OCI-LY7 (cell line): ENCODE measurements at regions not wholly inside any gene's neighbourhood (a gene's known extent, or its start where the extent isn't known, plus 50 kb on each side); places are given as distances from the start of the nearest gene placed in this dataset.

ENCODE experiments used
- BruUV-seq: library from RNA; stranded (reverse); fragments of 400-500 nt; replicated peaks from 2 replicates; lab custom pipeline; 2021; lab: Mats Ljungman, UMichigan
- CTCF ChIA-PET: fragments of 300-600 bp; sonication (Branson Sonifier 250); formaldehyde crosslinking; loops from one replicate; lab custom pipeline; 2022; ENCODE audit warnings: antibody characterized with exemption; ENCODE audit not compliant: unreplicated experiment; lab: Charles Lee
- POLR2A ChIA-PET: fragments of 300-600 bp; sonication (Branson Sonifier 250); formaldehyde crosslinking; loops from one replicate; lab custom pipeline; 2022; ENCODE audit warnings: antibody characterized with exemption; lab: Charles Lee
- DNase-seq: peaks from one replicate; pipeline ENCODE4 v3.0.0-alpha.2; 2015; ENCODE audit warnings: low spot score
- H2AFZ ChIP-seq: fragments of 200-600 bp; sonication (generic), shearing (Covaris generic); 2 replicates; pipeline ENCODE4 v1.6.1; 2014; ENCODE audit warnings: mild to moderate bottlenecking, antibody characterized with exemption, low read length, moderate library complexity
- H3K27ac ChIP-seq: fragments of 200-600 bp; sonication (generic); 2 replicates; pipeline ENCODE4 v1.5.1; 2014; ENCODE audit warnings: mixed run types, low read depth, mild to moderate bottlenecking, moderate library complexity, low read length, inconsistent platforms; ENCODE audit not compliant: poor library complexity, severe bottlenecking
- H3K36me3 ChIP-seq: fragments of 200-600 bp; sonication (generic); 2 replicates; pipeline ENCODE4 v1.6.1; 2014; ENCODE audit warnings: mild to moderate bottlenecking, antibody characterized with exemption, low read length, moderate library complexity, mixed read lengths; ENCODE audit not compliant: insufficient read depth
- H3K4me1 ChIP-seq: fragments of 200-600 bp; sonication (generic); 2 replicates; pipeline ENCODE4 v1.5.1; 2014; ENCODE audit warnings: mild to moderate bottlenecking, low read length; ENCODE audit not compliant: insufficient read depth, poor library complexity, severe bottlenecking
- H3K4me2 ChIP-seq: fragments of 200-600 bp; sonication (generic); 2 replicates; pipeline ENCODE4 v1.6.1; 2014; ENCODE audit warnings: mild to moderate bottlenecking, low read length
- H3K4me3 ChIP-seq: fragments of 200-600 bp; sonication (generic); 2 replicates; pipeline ENCODE4 v1.5.1; 2014; ENCODE audit warnings: mild to moderate bottlenecking, low read depth, low read length; ENCODE audit not compliant: poor library complexity, severe bottlenecking
- H3K79me2 ChIP-seq: fragments of 200-600 bp; sonication (generic); 2 replicates; pipeline ENCODE4 v1.6.1; 2016; ENCODE audit warnings: low read depth, mild to moderate bottlenecking, low read length, moderate library complexity, mixed read lengths; ENCODE audit not compliant: insufficient read depth
- H3K9me2 ChIP-seq: fragments of 200-600 bp; sonication (generic); 2 replicates; pipeline ENCODE4 v1.6.1; 2016; ENCODE audit warnings: mild to moderate bottlenecking, low read length, mixed read lengths; ENCODE audit not compliant: insufficient read depth
- H3K9me3 ChIP-seq: fragments of 200-600 bp; sonication (generic); 2 replicates; pipeline ENCODE4 v1.6.1; 2014; ENCODE audit warnings: mild to moderate bottlenecking, mixed run types, low read length, mixed read lengths
- H4K20me1 ChIP-seq: fragments of 200-600 bp; sonication (generic); 2 replicates; pipeline ENCODE4 v1.6.1; 2014; ENCODE audit warnings: mild to moderate bottlenecking, antibody characterized with exemption, low read length, moderate library complexity, mixed read lengths; ENCODE audit not compliant: insufficient read depth
- CTCF ChIP-seq: fragments of 200-600 bp; sonication (generic); conservative IDR thresholded peaks from 2 replicates; pipeline ENCODE4 v1.5.1; 2014; ENCODE audit warnings: mild to moderate bottlenecking, antibody characterized with exemption, low read length, moderate library complexity, mixed read lengths
- EZH2phosphoT487 ChIP-seq: fragments of 200-600 bp; sonication (generic); IDR thresholded peaks from 2 replicates; pipeline ENCODE4 v1.6.1; 2018; ENCODE audit warnings: low read depth, borderline replicate concordance, mild to moderate bottlenecking, mixed run types, antibody characterized with exemption, low read length, moderate library complexity, mixed read lengths
- intact Hi-C: fragments of 100-400 bp; cut with micrococcal nuclease; formaldehyde crosslinking; loops from one replicate; pipeline ENCODE4 v1.10.0; 2022; ENCODE audit not compliant: unreplicated experiment

DNA sequence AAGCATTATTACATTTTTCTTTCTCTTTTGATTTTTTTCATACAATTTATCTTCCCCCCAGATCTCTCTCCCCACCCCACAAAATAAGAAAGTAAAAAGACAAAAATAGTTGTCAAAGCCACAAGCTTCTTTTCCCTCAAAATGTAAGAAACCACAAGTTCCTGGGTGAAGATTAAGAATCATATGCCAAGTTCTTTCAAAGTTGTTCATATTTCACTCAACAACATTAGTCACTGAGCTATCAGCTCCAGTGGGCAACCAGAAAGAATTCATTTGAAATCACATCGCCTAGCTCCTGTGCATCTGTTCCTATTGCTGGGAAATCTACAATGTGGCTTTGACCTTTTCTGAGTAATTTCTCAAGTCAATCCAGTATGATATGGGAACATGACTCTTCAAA is 681.6 kb upstream of the ARPP21 start:
- no peak overlapping the region for H3K4me3 ChIP-seq
- H3K27ac ChIP-seq = no peak overlapping the region
- no peaks in the 10 kb centered on the region for H3K79me2 ChIP-seq
- POLR2A ChIA-PET = no interaction called here
- no peaks in the 10 kb centered on the region for H3K9me2 ChIP-seq
- H4K20me1 ChIP-seq = no peaks in the 10 kb centered on the region
- TF ChIP-seq EZH2phosphoT487 (no peak), CTCF (no peak)
- DNase-seq = no peak
- CTCF ChIA-PET = no interaction called here
- H2AFZ ChIP-seq = no peak overlapping the region
- H3K4me2 ChIP-seq = no peak overlapping the region
- H3K4me1 ChIP-seq = no peaks in the 10 kb centered on the region
- no peaks in the 10 kb centered on the region for H3K36me3 ChIP-seq
- no peaks in the 10 kb centered on the region for H3K9me3 ChIP-seq
- intact Hi-C loops = no loop called here
- no TSS peak for BruUV-seq

DNA sequence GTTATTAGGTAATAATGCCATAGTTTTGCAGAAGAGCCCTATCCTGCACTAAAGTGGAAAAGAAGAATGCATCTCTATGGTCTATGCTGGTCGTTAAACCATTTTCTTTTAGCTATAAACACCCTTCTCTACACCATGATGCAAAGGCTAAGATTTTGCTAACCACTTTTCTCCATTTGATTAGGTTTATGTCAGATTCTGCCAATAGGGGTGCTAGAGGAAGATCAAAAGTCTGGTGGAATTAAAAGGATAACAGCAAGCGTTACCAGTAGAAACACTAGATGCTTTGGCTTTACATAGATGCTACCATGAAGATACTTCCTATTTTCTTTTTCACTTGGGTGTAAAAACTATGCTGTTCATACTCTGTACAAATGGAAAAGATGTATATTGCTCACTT is 669.8 kb upstream of the ARPP21 start:
- DNase-seq = no peak
- CTCF ChIA-PET = no interaction called here
- no peaks in the 10 kb centered on the region for H3K79me2 ChIP-seq
- no peak overlapping the region for H3K4me3 ChIP-seq
- TF ChIP-seq CTCF (peak; percentile 31; the same call in 1 of the 2 replicates), EZH2phosphoT487 (no peak)
- BruUV-seq = no TSS peak
- no peaks in the 10 kb centered on the region for H3K9me2 ChIP-seq
- no peak overlapping the region for H3K27ac ChIP-seq
- intact Hi-C loops = no loop called here
- H3K4me2 ChIP-seq = no peak overlapping the region
- H3K36me3 ChIP-seq = no peaks in the 10 kb centered on the region
- H3K4me1 ChIP-seq = no peaks in the 10 kb centered on the region
- no peaks in the 10 kb centered on the region for H4K20me1 ChIP-seq
- H2AFZ ChIP-seq = no peak overlapping the region
- POLR2A ChIA-PET = no interaction called here
- no peaks in the 10 kb centered on the region for H3K9me3 ChIP-seq

DNA sequence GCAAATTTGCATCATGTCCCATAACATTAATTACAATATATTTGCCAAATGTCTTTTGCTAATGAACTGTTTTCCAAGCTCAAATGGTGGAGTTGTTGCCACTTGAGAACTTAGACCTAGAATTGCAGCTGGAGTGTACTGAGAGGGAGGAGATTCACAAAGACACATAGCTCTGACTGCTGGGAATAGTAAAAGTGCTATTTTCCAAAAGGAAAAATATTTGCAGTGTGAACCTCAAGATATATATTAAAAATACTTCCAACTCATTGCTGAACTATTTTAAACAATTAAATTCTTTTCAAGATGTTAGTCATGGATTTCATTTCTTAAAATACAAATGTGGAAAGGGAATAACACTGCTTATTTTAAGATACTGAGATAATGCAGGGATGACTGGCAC is 666.8 kb upstream of the ARPP21 start:
- BruUV-seq = no TSS peak
- POLR2A ChIA-PET = interaction anchor here (0.6 to 1.2 kb wide), 2 partner anchors 17 to 27 kb away, joined by 3 read pairs; no protein-coding TSS in a partner anchor
- Histone ChIP-seq H3K9me2 (no peaks in the 10 kb centered on the region), H3K9me3 (peaks cover 8% of the 10 kb centered on the region; the same call in 1 of the 2 replicates), H2AFZ (no peak overlapping the region), H3K4me3 (no peak overlapping the region), H3K4me2 (no peak overlapping the region), H4K20me1 (no peaks in the 10 kb centered on the region), H3K36me3 (no peaks in the 10 kb centered on the region), H3K4me1 (no peaks in the 10 kb centered on the region), H3K27ac (no peak overlapping the region), H3K79me2 (no peaks in the 10 kb centered on the region)
- TF ChIP-seq EZH2phosphoT487 (no peak), CTCF (no peak)
- no peak for DNase-seq
- intact Hi-C loops = no loop called here
- CTCF ChIA-PET = no interaction called here
